BE2C (cell line): ENCODE measurements at regions not wholly inside any gene's neighbourhood (a gene's known extent, or its start where the extent isn't known, plus 50 kb on each side); places are given as distances from the start of the nearest gene placed in this dataset.

Source experiments
- DNase-seq: peaks from one replicate; pipeline ENCODE4 v3.0.0-alpha.2; 2020
- H3K27me3 ChIP-seq: fragments of 250-450 bp; sonication (Bioruptor Pico); 2 replicates; pipeline ENCODE4 v1.5.1; 2020; ENCODE audit warnings: mild to moderate bottlenecking
- H3K36me3 ChIP-seq: fragments of 250-450 bp; sonication (Bioruptor Pico); 2 replicates; pipeline ENCODE4 v1.5.1; 2020; ENCODE audit warnings: mild to moderate bottlenecking
- H3K4me1 ChIP-seq: fragments of 250-450 bp; sonication (Bioruptor Pico); 2 replicates; pipeline ENCODE4 v1.5.1; 2020
- H3K4me3 ChIP-seq: 2 replicates; pipeline ENCODE4 v1.5.1; 2011; ENCODE audit warnings: low read depth, low read length
- H3K9me3 ChIP-seq: fragments of 250-450 bp; sonication (Bioruptor Pico); 2 replicates; pipeline ENCODE4 v1.5.1; 2020
- TF ChIP-seq, protein P1 (sequence below): IDR thresholded peaks from 2 replicates; pipeline ENCODE4 v1.5.1; 2012; ENCODE audit warnings: mild to moderate bottlenecking, low read depth, low read length

DNA sequence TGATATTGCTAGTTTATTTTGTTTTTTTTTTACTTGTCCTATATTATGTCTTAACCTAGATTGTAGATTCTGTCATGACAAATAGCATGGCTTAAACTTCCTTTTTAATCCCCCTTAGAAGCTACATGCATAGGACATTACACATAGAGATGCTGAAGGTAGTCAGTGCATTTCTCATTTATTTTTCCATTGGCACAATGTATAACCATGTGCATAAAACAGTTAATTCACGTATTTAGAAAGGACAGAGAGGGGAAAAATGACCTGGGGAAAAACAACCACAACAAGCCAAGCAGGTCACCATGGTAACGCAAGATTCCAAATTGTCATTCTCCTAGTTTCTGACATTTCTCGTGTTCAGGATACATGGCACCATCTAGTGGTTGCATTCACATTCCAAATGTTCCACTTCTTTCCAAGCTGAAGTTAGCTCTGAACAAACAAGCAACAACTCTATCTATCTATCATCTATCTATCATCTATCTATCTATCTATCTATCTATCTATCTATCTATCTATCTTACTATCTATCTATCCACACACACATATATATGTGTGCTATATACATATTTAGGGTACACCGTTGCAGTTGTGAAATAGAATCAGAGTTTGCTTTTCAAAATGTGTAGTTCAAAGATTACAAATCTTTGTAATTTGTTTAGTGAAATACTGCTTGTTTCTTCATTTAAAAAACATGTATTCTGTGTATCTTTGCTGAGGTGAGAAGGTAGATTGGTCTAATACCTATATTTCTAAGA, 487.2 kb upstream of the ST8SIA4 start:
- no peaks in the 10 kb centered on the region for H3K36me3 ChIP-seq
- H3K27me3 ChIP-seq = no peaks in the 10 kb centered on the region
- H3K4me3 ChIP-seq = no peak overlapping the region
- no peaks in the 10 kb centered on the region for H3K9me3 ChIP-seq
- TF ChIP-seq, protein P1, sequence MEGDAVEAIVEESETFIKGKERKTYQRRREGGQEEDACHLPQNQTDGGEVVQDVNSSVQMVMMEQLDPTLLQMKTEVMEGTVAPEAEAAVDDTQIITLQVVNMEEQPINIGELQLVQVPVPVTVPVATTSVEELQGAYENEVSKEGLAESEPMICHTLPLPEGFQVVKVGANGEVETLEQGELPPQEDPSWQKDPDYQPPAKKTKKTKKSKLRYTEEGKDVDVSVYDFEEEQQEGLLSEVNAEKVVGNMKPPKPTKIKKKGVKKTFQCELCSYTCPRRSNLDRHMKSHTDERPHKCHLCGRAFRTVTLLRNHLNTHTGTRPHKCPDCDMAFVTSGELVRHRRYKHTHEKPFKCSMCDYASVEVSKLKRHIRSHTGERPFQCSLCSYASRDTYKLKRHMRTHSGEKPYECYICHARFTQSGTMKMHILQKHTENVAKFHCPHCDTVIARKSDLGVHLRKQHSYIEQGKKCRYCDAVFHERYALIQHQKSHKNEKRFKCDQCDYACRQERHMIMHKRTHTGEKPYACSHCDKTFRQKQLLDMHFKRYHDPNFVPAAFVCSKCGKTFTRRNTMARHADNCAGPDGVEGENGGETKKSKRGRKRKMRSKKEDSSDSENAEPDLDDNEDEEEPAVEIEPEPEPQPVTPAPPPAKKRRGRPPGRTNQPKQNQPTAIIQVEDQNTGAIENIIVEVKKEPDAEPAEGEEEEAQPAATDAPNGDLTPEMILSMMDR = peak; percentile 88
- H3K4me1 ChIP-seq = no peaks in the 10 kb centered on the region
- DNase-seq = peak; percentile 33

DNA sequence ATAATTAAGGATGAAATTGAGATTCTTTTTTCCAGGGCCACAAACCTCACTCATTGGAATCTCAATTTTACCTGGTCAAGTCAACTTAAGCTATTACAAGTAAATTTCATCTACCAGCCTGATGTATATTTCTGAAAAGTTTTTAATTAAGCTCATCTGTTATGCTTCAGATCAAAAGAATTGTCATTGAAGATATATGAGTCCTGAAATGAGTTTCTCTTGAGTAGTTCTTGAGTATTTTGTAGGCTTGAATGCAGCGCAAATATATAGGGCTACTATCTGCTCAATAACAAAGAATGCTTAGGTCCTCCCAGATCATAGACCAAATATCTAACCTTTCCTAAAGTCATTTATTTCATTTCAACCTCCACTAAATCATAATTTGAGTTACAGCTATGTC, 482.2 kb upstream of the ST8SIA4 start:
- DNase-seq = no peak
- Histone ChIP-seq H3K36me3 (no peaks in the 10 kb centered on the region), H3K4me1 (no peaks in the 10 kb centered on the region), H3K9me3 (no peaks in the 10 kb centered on the region), H3K27me3 (no peaks in the 10 kb centered on the region), H3K4me3 (no peak overlapping the region)
- TF ChIP-seq, protein P1 = no peak

DNA sequence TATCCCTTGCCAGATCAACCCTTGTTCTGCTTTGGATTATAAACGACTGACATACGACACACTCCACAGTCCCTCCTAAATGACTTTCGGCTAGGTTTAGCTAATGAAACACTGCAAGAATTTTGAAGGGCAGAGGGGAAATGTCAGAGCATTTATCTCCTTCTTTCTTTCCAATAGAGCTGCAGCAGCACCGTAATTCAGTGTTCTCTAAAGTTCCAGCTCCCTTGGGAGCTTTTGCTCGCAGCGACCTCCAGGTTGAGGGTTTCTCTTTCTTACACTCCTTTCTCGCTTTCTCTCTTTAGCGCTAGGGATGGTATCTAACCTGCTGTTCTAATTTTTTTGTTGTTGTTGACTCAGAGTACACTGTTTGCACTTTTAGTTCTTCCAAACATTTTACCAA, 467.1 kb upstream of the ST8SIA4 start:
- Histone ChIP-seq H3K9me3 (no peaks in the 10 kb centered on the region), H3K4me1 (no peaks in the 10 kb centered on the region), H3K36me3 (no peaks in the 10 kb centered on the region), H3K27me3 (no peaks in the 10 kb centered on the region), H3K4me3 (peak overlapping the region; percentile 51)
- DNase-seq = no peak
- TF ChIP-seq, protein P1 = no peak

DNA sequence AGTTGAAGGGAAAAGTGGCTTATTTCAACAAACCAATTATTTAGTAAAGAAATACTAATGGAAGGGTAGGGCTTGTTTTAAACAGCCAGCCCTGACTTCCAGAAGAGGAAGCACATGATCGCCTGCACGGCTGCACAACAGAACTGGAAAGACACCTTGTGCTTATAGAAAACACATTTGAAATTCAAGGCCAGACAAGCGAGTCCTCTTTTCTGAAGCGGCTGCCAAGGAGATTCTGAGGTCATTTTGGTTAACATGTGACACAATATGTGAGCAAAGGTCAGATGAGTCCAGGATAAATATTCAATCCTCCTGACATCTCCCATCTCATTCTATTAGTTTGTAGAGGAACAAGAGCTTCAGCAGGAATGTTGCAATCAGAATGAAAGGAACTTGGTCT, 461.4 kb upstream of the ST8SIA4 start:
- Histone ChIP-seq H3K4me3 (no peak overlapping the region), H3K9me3 (no peaks in the 10 kb centered on the region), H3K4me1 (no peaks in the 10 kb centered on the region), H3K36me3 (no peaks in the 10 kb centered on the region), H3K27me3 (no peaks in the 10 kb centered on the region)
- DNase-seq = no peak
- TF ChIP-seq, protein P1 = no peak

DNA sequence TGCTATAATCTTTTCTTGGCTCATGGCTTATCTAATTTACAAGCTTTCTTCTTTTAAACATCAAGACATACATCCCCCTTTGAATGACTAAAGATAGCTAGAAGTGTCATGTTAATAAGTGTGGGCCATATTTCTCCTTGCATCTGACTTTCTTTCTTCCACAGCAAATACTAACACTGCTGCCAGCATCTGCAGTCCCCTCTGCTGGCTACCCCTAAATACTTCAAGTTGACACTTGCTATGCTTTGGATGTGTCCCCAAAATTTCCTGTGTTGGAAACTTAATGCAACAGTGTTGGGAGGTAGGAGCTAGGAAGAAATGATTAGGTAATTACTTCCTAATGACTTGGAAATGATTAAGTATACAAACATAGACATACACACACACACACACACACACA, 459.0 kb upstream of the ST8SIA4 start:
- TF ChIP-seq, protein P1 = no peak
- H3K36me3 ChIP-seq = no peaks in the 10 kb centered on the region
- H3K27me3 ChIP-seq = no peaks in the 10 kb centered on the region
- DNase-seq = no peak
- no peaks in the 10 kb centered on the region for H3K9me3 ChIP-seq
- H3K4me1 ChIP-seq = no peaks in the 10 kb centered on the region
- H3K4me3 ChIP-seq = no peak overlapping the region

DNA sequence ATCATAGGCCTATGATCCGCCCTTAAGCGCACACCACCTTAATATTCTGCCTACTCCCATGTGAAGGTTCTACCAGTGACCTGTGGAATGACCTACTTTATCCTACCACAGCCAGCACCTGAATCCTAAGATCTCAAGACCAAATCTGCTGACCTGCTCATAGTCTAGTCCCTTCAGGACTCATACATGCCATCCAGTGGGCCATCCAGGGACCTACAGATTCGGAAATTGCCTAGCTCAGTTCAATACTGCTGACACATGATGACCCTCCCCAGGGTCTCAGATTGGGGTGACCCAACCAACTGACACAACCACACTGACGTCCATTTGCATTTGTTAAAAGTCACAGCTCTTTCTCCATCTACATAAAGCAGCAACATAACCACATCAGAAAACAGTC, 443.8 kb upstream of the ST8SIA4 start:
- TF ChIP-seq, protein P1 = 0 out of 2 replicates have a peak, but pooled peaks have one; percentile 5
- Histone ChIP-seq H3K27me3 (no peaks in the 10 kb centered on the region), H3K9me3 (no peaks in the 10 kb centered on the region), H3K36me3 (no peaks in the 10 kb centered on the region), H3K4me1 (no peaks in the 10 kb centered on the region), H3K4me3 (no peak overlapping the region)
- DNase-seq = no peak
